ENCODE measurements at regions not wholly inside any gene's neighbourhood (a gene's known extent, or its start where the extent isn't known, plus 50 kb on each side); places are given as distances from the start of the nearest gene placed in this dataset.

GRCh38 chr13:75161804-75162203 is 320.2 kb downstream of the TBC1D4 start:
- no peak for TF ChIP-seq CTCF (IDR thresholded peaks at IDR 0.05)
- TF ChIP-seq POLR2A (IDR thresholded peaks at IDR 0.05), result no peak
- TF ChIP-seq POLR2AphosphoS5 (IDR thresholded peaks at IDR 0.05), result no peak
